IMR-90 (cell line): ENCODE measurements at regions not wholly inside any gene's neighbourhood (a gene's known extent, or its start where the extent isn't known, plus 50 kb on each side); places are given as distances from the start of the nearest gene placed in this dataset.

Experiments used
- ATAC-seq: fragments of 200-7000 bp; cut with Tn5 transposase; 2 replicates; pipeline ENCODE4 v1.9.1; 2020; ENCODE audit warnings: low read depth, mild to moderate bottlenecking, moderate library complexity
- BruUV-seq: library from RNA; stranded (reverse); fragments of 400-500 nt; replicated peaks from 2 replicates; lab custom pipeline; 2021; lab: Mats Ljungman, UMichigan
- CTCF ChIA-PET: fragments of 300-600 bp; formaldehyde crosslinking; extraction: SDS; loops from one replicate; lab custom pipeline; 2021; ENCODE audit warnings: antibody characterized with exemption; lab: Yijun Ruan, JAX
- POLR2A ChIA-PET: fragments of 300-600 bp; sonication (Branson Sonifier 250); formaldehyde crosslinking; loops from one replicate; lab custom pipeline; 2022; ENCODE audit warnings: antibody characterized with exemption; ENCODE audit not compliant: unreplicated experiment; lab: Charles Lee
- DNase-seq: peaks from one replicate; pipeline ENCODE4 v3.0.0; 2013
- H2AFZ ChIP-seq: replicated peaks from 2 replicates; pipeline ENCODE3; 2013; ENCODE audit warnings: low read length, mild to moderate bottlenecking; ENCODE audit not compliant: poor library complexity
- H2AK5ac ChIP-seq: 2 replicates; pipeline ENCODE4 v1.6.1; 2013; ENCODE audit warnings: low read depth, low read length, inconsistent platforms
- H2AK9ac ChIP-seq: replicated peaks from 2 replicates; pipeline ENCODE3; 2013; ENCODE audit warnings: mild to moderate bottlenecking, low read depth, low read length, moderate library complexity; ENCODE audit not compliant: poor library complexity
- H2BK120ac ChIP-seq: 2 replicates; pipeline ENCODE4 v1.6.1; 2013; ENCODE audit warnings: low read depth, low read length, inconsistent platforms
- H2BK15ac ChIP-seq: 3 replicates; pipeline ENCODE4 v1.6.1; 2013; ENCODE audit warnings: low read depth, low read length, inconsistent platforms
- H2BK20ac ChIP-seq: 2 replicates; pipeline ENCODE4 v1.6.1; 2013; ENCODE audit warnings: low read depth, mild to moderate bottlenecking, inconsistent platforms, low read length, moderate library complexity
- H2BK5ac ChIP-seq: 2 replicates; pipeline ENCODE4 v1.6.1; 2013; ENCODE audit warnings: mild to moderate bottlenecking, low read depth, low read length, inconsistent platforms; ENCODE audit not compliant: poor library complexity, severe bottlenecking
- H3K14ac ChIP-seq: replicated peaks from 2 replicates; pipeline ENCODE4 v1.6.1; 2013; ENCODE audit warnings: low read depth, low read length, inconsistent platforms
- H3K18ac ChIP-seq: 2 replicates; pipeline ENCODE4 v1.6.1; 2013; ENCODE audit warnings: low read depth, low read length, control low read depth
- H3K23ac ChIP-seq: 2 replicates; pipeline ENCODE4 v1.6.1; 2013; ENCODE audit warnings: low read depth, low read length, inconsistent platforms
- H3K27ac ChIP-seq: 2 replicates; pipeline ENCODE4 v1.5.1; 2013; ENCODE audit warnings: mild to moderate bottlenecking, control low read depth, low read length; ENCODE audit not compliant: insufficient read depth
- H3K27me3 ChIP-seq: 2 replicates; pipeline ENCODE4 v1.6.1; 2013; ENCODE audit warnings: low read length; ENCODE audit not compliant: control insufficient read depth, insufficient read depth
- H3K36me3 ChIP-seq: 2 replicates; pipeline ENCODE4 v1.6.1; 2013; ENCODE audit warnings: low read length, mixed read lengths; ENCODE audit not compliant: control insufficient read depth, insufficient read depth
- H3K4ac ChIP-seq: 2 replicates; pipeline ENCODE4 v1.6.1; 2013; ENCODE audit warnings: low read depth, low read length, inconsistent platforms
- H3K4me1 ChIP-seq: 2 replicates; pipeline ENCODE4 v1.6.1; 2013; ENCODE audit warnings: low read length, mixed read lengths; ENCODE audit not compliant: control insufficient read depth, insufficient read depth
- H3K4me2 ChIP-seq: 2 replicates; pipeline ENCODE4 v1.6.1; 2013; ENCODE audit warnings: low read depth, mild to moderate bottlenecking, control low read depth, low read length, moderate library complexity
- H3K4me3 ChIP-seq: 2 replicates; pipeline ENCODE4 v1.5.1; 2013; ENCODE audit warnings: low read depth, mild to moderate bottlenecking, control low read depth, low read length, moderate library complexity; ENCODE audit not compliant: insufficient read depth
- H3K56ac ChIP-seq: 2 replicates; pipeline ENCODE4 v1.6.1; 2013; ENCODE audit warnings: low read length, inconsistent platforms; ENCODE audit not compliant: insufficient read depth; ENCODE audit errors: extremely low read depth
- H3K79me1 ChIP-seq, 2 experiments: 2 replicates each; pipeline ENCODE4 v1.6.1; 2013; ENCODE audit warnings: low read length in 2 of 2, inconsistent platforms in 1 of 2, low read depth in 1 of 2
- H3K9ac ChIP-seq: 2 replicates; pipeline ENCODE4 v1.6.1; 2013; ENCODE audit warnings: low read depth, low read length, control low read depth
- H3K9me1 ChIP-seq: 2 replicates; pipeline ENCODE4 v1.6.1; 2013; ENCODE audit warnings: low read length, inconsistent platforms; ENCODE audit not compliant: insufficient read depth
- H3K9me3 ChIP-seq: 2 replicates; pipeline ENCODE4 v1.6.1; 2013; ENCODE audit warnings: low read length; ENCODE audit not compliant: control insufficient read depth, insufficient read depth
- H4K20me1 ChIP-seq: 2 replicates; pipeline ENCODE4 v1.6.1; 2013; ENCODE audit warnings: low read length, inconsistent platforms; ENCODE audit not compliant: insufficient read depth
- H4K5ac ChIP-seq: 2 replicates; pipeline ENCODE4 v1.6.1; 2013; ENCODE audit warnings: mild to moderate bottlenecking, low read depth, low read length, control low read depth
- H4K8ac ChIP-seq, 2 experiments: 2 replicates each; pipeline ENCODE4 v1.6.1; 2013; ENCODE audit warnings: low read depth in 2 of 2, low read length in 2 of 2, control low read depth in 1 of 2, inconsistent platforms in 1 of 2
- H4K91ac ChIP-seq: 2 replicates; pipeline ENCODE4 v1.6.1; 2013; ENCODE audit warnings: low read depth, low read length, inconsistent platforms; ENCODE audit not compliant: insufficient read depth
- RCOR1 ChIP-seq: IDR thresholded peaks from 2 replicates; pipeline ENCODE4 v1.6.1; 2012; ENCODE audit warnings: mild to moderate bottlenecking, low read length, improper control_type of control experiment; ENCODE audit not compliant: insufficient replicate concordance
- WGBS, 2 experiments: methylation state at CpG; one replicate each; pipeline versions ENCODE4 v1.1.5 to v1.1.7; 2013; ENCODE audit warnings: missing lambda C conversion rate in 2 of 2; ENCODE audit not compliant: insufficient read length in 1 of 2; ENCODE audit errors: extremely low coverage in 2 of 2; 5-methylcytosine and 5-hydroxymethylcytosine counted together
- dilution Hi-C: fragments of 300-500 bp; cut with HindIII; formaldehyde crosslinking; loops from one replicate; pipeline ENCODE4 v1.14.3; 2018; ENCODE audit warnings: low sequenced_read_pairs; ENCODE audit not compliant: unreplicated experiment
- in situ Hi-C: fragments of 300-500 bp; cut with MboI; formaldehyde crosslinking; loops from 3 replicates; pipeline ENCODE4 v1.14.3; 2019; ENCODE audit warnings: low sequenced_read_pairs, inconsistent platforms, mixed read lengths
- intact Hi-C: fragments of 100-400 bp; cut with micrococcal nuclease; formaldehyde crosslinking; loops from 2 replicates; pipeline ENCODE4 v1.10.0; 2022

DNA sequence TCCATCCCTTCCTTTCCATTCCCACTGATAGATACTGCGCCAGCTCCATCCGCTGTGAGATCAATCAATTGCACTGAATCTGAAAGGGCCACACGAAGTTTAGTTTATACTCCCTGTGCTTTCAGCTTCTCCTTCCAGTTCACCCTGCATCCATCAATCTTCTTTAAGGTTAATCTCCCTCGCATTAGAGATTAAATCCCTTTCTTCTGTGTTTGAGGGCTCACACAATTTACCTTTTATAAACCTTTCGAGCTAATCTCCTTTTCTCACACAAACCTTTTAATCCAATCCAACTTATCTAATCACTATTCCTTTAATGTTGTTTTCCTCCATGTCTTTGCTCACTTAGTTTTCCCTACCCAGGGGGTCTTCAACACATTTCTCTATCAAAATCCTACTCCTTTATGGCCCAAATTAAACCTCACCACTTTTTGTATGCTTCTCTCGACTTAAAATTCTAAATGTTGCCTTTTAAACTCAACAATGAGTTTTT is 64.6 kb upstream of the HAPLN1 start:
- Histone ChIP-seq H2AK5ac (no peak overlapping the region), H2BK5ac (no peak overlapping the region), H3K4me2 (no peak overlapping the region), H3K18ac (no peak overlapping the region), H3K36me3 (no peaks in the 10 kb centered on the region), H3K56ac (no peak overlapping the region), H2AK9ac (no peak overlapping the region), H2AFZ (no peak overlapping the region), H2BK15ac (no peak overlapping the region), H3K14ac (no peak overlapping the region), H3K9ac (no peak overlapping the region), H4K8ac (no peak overlapping the region), H3K23ac (no peak overlapping the region), H3K4me3 (no peak overlapping the region), H3K79me1 (no peaks in the 10 kb centered on the region), H3K4ac (no peak overlapping the region), H4K20me1 (no peaks in the 10 kb centered on the region), H3K27me3 (no peaks in the 10 kb centered on the region), H4K5ac (no peak overlapping the region), H3K9me1 (no peaks in the 10 kb centered on the region), H4K91ac (no peak overlapping the region), H3K4me1 (no peaks in the 10 kb centered on the region), H3K9me3 (no peaks in the 10 kb centered on the region), H2BK120ac (no peak overlapping the region), H3K27ac (no peak overlapping the region), H2BK20ac (no peak overlapping the region)
- no peak for TF ChIP-seq RCOR1
- ChIA-PET POLR2A (no interaction called here), CTCF (no interaction called here)
- ATAC-seq (no peak), DNase-seq (no peak)
- in situ Hi-C loops, result no loop called here
- WGBS, 2 experiments, result 100% methylated on average over 1 of the region's 6 CpGs; no CpG with 5 or more reads in 1 of the 2 experiments
- BruUV-seq, result no TSS peak
- intact Hi-C loops, result no loop called here
- dilution Hi-C loops, result no loop called here
